ENCODE measurements at regions not wholly inside any gene's neighbourhood (a gene's known extent, or its start where the extent isn't known, plus 50 kb on each side); places are given as distances from the start of the nearest gene placed in this dataset.

- H3K27me3 ChIP-seq: no peaks in the 10 kb centered on the region
- no peaks in the 10 kb centered on the region for H3K36me3 ChIP-seq
- H3K27ac ChIP-seq: no peak overlapping the region
- H3K4me3 ChIP-seq (ENCODE audit: low read depth in 1 of 2, low read length in 1 of 2): no peak overlapping the region
- TF ChIP-seq CTCF (IDR thresholded peaks at IDR 0.05): no peak
- no peaks in the 10 kb centered on the region for H3K9me3 ChIP-seq
- H3K4me1 ChIP-seq (ENCODE audit: control insufficient read depth in 1 of 2, insufficient read depth in 1 of 2, low read depth in 1 of 2, low read length in 1 of 2): no peaks in the 10 kb centered on the region
Measured at GRCh38 chr2:57876313-57876712, 170.3 kb upstream of the VRK2 start.

- H3K27ac ChIP-seq: no peak overlapping the region
- H3K4me1 ChIP-seq (ENCODE audit: control insufficient read depth in 1 of 2, insufficient read depth in 1 of 2, low read depth in 1 of 2, low read length in 1 of 2): no peaks in the 10 kb centered on the region
- no peak for TF ChIP-seq CTCF (IDR thresholded peaks at IDR 0.05)
- no peaks in the 10 kb centered on the region for H3K27me3 ChIP-seq
- H3K4me3 ChIP-seq (ENCODE audit: low read depth in 1 of 2, low read length in 1 of 2): no peak overlapping the region
- H3K9me3 ChIP-seq: no peaks in the 10 kb centered on the region
- no peaks in the 10 kb centered on the region for H3K36me3 ChIP-seq
Measured at GRCh38 chr2:57877811-57878170, 168.8 kb upstream of the VRK2 start.

GRCh38 chr2:57878171-57878865 lies 168.3 kb upstream of the VRK2 start:
- H3K27me3 ChIP-seq: no peaks in the 10 kb centered on the region
- H3K9me3 ChIP-seq: no peaks in the 10 kb centered on the region
- H3K36me3 ChIP-seq: no peaks in the 10 kb centered on the region
- no peak for TF ChIP-seq CTCF (IDR thresholded peaks at IDR 0.05)
- no peak overlapping the region for H3K27ac ChIP-seq
- H3K4me1 ChIP-seq (ENCODE audit: control insufficient read depth in 1 of 2, insufficient read depth in 1 of 2, low read depth in 1 of 2, low read length in 1 of 2): no peaks in the 10 kb centered on the region
- H3K4me3 ChIP-seq (ENCODE audit: low read depth in 1 of 2, low read length in 1 of 2): no peak overlapping the region

- no peaks in the 10 kb centered on the region for H3K36me3 ChIP-seq
- no peaks in the 10 kb centered on the region for H3K27me3 ChIP-seq
- no peak overlapping the region for H3K27ac ChIP-seq
- H3K9me3 ChIP-seq: no peaks in the 10 kb centered on the region
- no peaks in the 10 kb centered on the region for H3K4me1 ChIP-seq (ENCODE audit: control insufficient read depth in 1 of 2, insufficient read depth in 1 of 2, low read depth in 1 of 2, low read length in 1 of 2)
- no peak for TF ChIP-seq CTCF (IDR thresholded peaks at IDR 0.05)
- no peak overlapping the region for H3K4me3 ChIP-seq (ENCODE audit: low read depth in 1 of 2, low read length in 1 of 2)
Measured at GRCh38 chr2:57878866-57879210, 167.8 kb upstream of the VRK2 start.

GRCh38 chr2:57880446-57880845 lies 166.2 kb upstream of the VRK2 start:
- Histone ChIP-seq H3K4me3 (ENCODE audit: low read depth in 1 of 2, low read length in 1 of 2) (no peak overlapping the region), H3K4me1 (ENCODE audit: control insufficient read depth in 1 of 2, insufficient read depth in 1 of 2, low read depth in 1 of 2, low read length in 1 of 2) (no peaks in the 10 kb centered on the region), H3K27me3 (no peaks in the 10 kb centered on the region), H3K9me3 (no peaks in the 10 kb centered on the region), H3K27ac (no peak overlapping the region), H3K36me3 (no peaks in the 10 kb centered on the region)
- TF ChIP-seq CTCF (IDR thresholded peaks at IDR 0.05): no peak

- H3K4me3 ChIP-seq (ENCODE audit: low read depth in 1 of 2, low read length in 1 of 2): no peak overlapping the region
- H3K27me3 ChIP-seq: no peaks in the 10 kb centered on the region
- H3K4me1 ChIP-seq (ENCODE audit: control insufficient read depth in 1 of 2, insufficient read depth in 1 of 2, low read depth in 1 of 2, low read length in 1 of 2): no peaks in the 10 kb centered on the region
- no peak for TF ChIP-seq CTCF (IDR thresholded peaks at IDR 0.05)
- no peak overlapping the region for H3K27ac ChIP-seq
- no peaks in the 10 kb centered on the region for H3K9me3 ChIP-seq
- H3K36me3 ChIP-seq: no peaks in the 10 kb centered on the region
Measured at GRCh38 chr2:57880967-57881366, 165.6 kb upstream of the VRK2 start.

Data from neutrophil (primary cell).